ENCODE measurements at regions not wholly inside any gene's neighbourhood (a gene's known extent, or its start where the extent isn't known, plus 50 kb on each side); places are given as distances from the start of the nearest gene placed in this dataset.

GRCh38 chr3:66152336-66152735, 68.5 kb upstream of the SLC25A26 start:
- H3K9me2 ChIP-seq (replicated peaks; ENCODE audit: insufficient read depth, low read length), result no peaks in the 10 kb centered on the region
- H3F3A ChIP-seq (ENCODE audit: insufficient read depth), result no peaks in the 10 kb centered on the region
- H3K79me2 ChIP-seq (ENCODE audit: insufficient read depth, low read length), result no peaks in the 10 kb centered on the region
- no peak overlapping the region for H3K4me3 ChIP-seq (ENCODE audit: insufficient read depth, low read length, poor library complexity, severe bottlenecking)
- no peak overlapping the region for H3K4me2 ChIP-seq (ENCODE audit: low read depth, low read length, poor library complexity, severe bottlenecking)
- no peak for TF ChIP-seq CTCF (IDR thresholded peaks at IDR 0.05; ENCODE audit: insufficient read depth, low read length, poor library complexity, severe bottlenecking)
- TF ChIP-seq EZH2phosphoT487 (conservative IDR thresholded peaks at IDR 0.05; ENCODE audit: low read length), result no peak
- no peaks in the 10 kb centered on the region for H3K36me3 ChIP-seq (ENCODE audit: low read length)
- no peak overlapping the region for H3K9ac ChIP-seq (ENCODE audit: low read length)
- no peaks in the 10 kb centered on the region for H3K9me3 ChIP-seq (ENCODE audit: insufficient read depth, low read length)
- no peaks in the 10 kb centered on the region for H3K27me3 ChIP-seq (ENCODE audit: low read length)
- no peak overlapping the region for H2AFZ ChIP-seq (ENCODE audit: low read depth, low read length, severe bottlenecking)
- H4K20me1 ChIP-seq (ENCODE audit: low read depth, low read length), result no peaks in the 10 kb centered on the region
- H3K27ac ChIP-seq (ENCODE audit: low read depth, low read length), result no peak overlapping the region

GRCh38 chr3:66150977-66151376, 69.8 kb upstream of the SLC25A26 start:
- no peak overlapping the region for H3K9ac ChIP-seq (ENCODE audit: low read length)
- no peaks in the 10 kb centered on the region for H3K9me3 ChIP-seq (ENCODE audit: insufficient read depth, low read length)
- no peak for TF ChIP-seq EZH2phosphoT487 (conservative IDR thresholded peaks at IDR 0.05; ENCODE audit: low read length)
- no peak for TF ChIP-seq CTCF (IDR thresholded peaks at IDR 0.05; ENCODE audit: insufficient read depth, low read length, poor library complexity, severe bottlenecking)
- no peaks in the 10 kb centered on the region for H4K20me1 ChIP-seq (ENCODE audit: low read depth, low read length)
- H3K27ac ChIP-seq (ENCODE audit: low read depth, low read length), result no peak overlapping the region
- no peaks in the 10 kb centered on the region for H3K79me2 ChIP-seq (ENCODE audit: insufficient read depth, low read length)
- H3F3A ChIP-seq (ENCODE audit: insufficient read depth), result no peaks in the 10 kb centered on the region
- H3K9me2 ChIP-seq (replicated peaks; ENCODE audit: insufficient read depth, low read length), result no peaks in the 10 kb centered on the region
- H2AFZ ChIP-seq (ENCODE audit: low read depth, low read length, severe bottlenecking), result no peak overlapping the region
- H3K27me3 ChIP-seq (ENCODE audit: low read length), result no peaks in the 10 kb centered on the region
- H3K4me3 ChIP-seq (ENCODE audit: insufficient read depth, low read length, poor library complexity, severe bottlenecking), result no peak overlapping the region
- H3K4me2 ChIP-seq (ENCODE audit: low read depth, low read length, poor library complexity, severe bottlenecking), result no peak overlapping the region
- H3K36me3 ChIP-seq (ENCODE audit: low read length), result no peaks in the 10 kb centered on the region

GRCh38 chr3:66149269-66149668, 71.5 kb upstream of the SLC25A26 start:
- Histone ChIP-seq H3K9me3 (ENCODE audit: insufficient read depth, low read length) (no peaks in the 10 kb centered on the region), H3K9ac (ENCODE audit: low read length) (no peak overlapping the region), H3K4me2 (ENCODE audit: low read depth, low read length, poor library complexity, severe bottlenecking) (no peak overlapping the region), H3K79me2 (ENCODE audit: insufficient read depth, low read length) (no peaks in the 10 kb centered on the region), H3K27ac (ENCODE audit: low read depth, low read length) (no peak overlapping the region), H3K4me3 (ENCODE audit: insufficient read depth, low read length, poor library complexity, severe bottlenecking) (no peak overlapping the region), H3K27me3 (ENCODE audit: low read length) (no peaks in the 10 kb centered on the region), H3K36me3 (ENCODE audit: low read length) (no peaks in the 10 kb centered on the region), H2AFZ (ENCODE audit: low read depth, low read length, severe bottlenecking) (no peak overlapping the region), H3K9me2 (replicated peaks; ENCODE audit: insufficient read depth, low read length) (no peaks in the 10 kb centered on the region), H4K20me1 (ENCODE audit: low read depth, low read length) (no peaks in the 10 kb centered on the region), H3F3A (ENCODE audit: insufficient read depth) (no peaks in the 10 kb centered on the region)
- no peak for TF ChIP-seq EZH2phosphoT487 (conservative IDR thresholded peaks at IDR 0.05; ENCODE audit: low read length)
- TF ChIP-seq CTCF (IDR thresholded peaks at IDR 0.05; ENCODE audit: insufficient read depth, low read length, poor library complexity, severe bottlenecking), result no peak

GRCh38 chr3:66145408-66145733, 75.4 kb upstream of the SLC25A26 start:
- no peaks in the 10 kb centered on the region for H4K20me1 ChIP-seq (ENCODE audit: low read depth, low read length)
- no peaks in the 10 kb centered on the region for H3K27me3 ChIP-seq (ENCODE audit: low read length)
- H3F3A ChIP-seq (ENCODE audit: insufficient read depth), result no peaks in the 10 kb centered on the region
- H3K4me2 ChIP-seq (ENCODE audit: low read depth, low read length, poor library complexity, severe bottlenecking), result no peak overlapping the region
- TF ChIP-seq EZH2phosphoT487 (conservative IDR thresholded peaks at IDR 0.05; ENCODE audit: low read length) (no peak), CTCF (IDR thresholded peaks at IDR 0.05; ENCODE audit: insufficient read depth, low read length, poor library complexity, severe bottlenecking) (no peak)
- H3K9me3 ChIP-seq (ENCODE audit: insufficient read depth, low read length), result no peaks in the 10 kb centered on the region
- H3K36me3 ChIP-seq (ENCODE audit: low read length), result no peaks in the 10 kb centered on the region
- H2AFZ ChIP-seq (ENCODE audit: low read depth, low read length, severe bottlenecking), result no peak overlapping the region
- no peak overlapping the region for H3K27ac ChIP-seq (ENCODE audit: low read depth, low read length)
- H3K79me2 ChIP-seq (ENCODE audit: insufficient read depth, low read length), result no peaks in the 10 kb centered on the region
- no peak overlapping the region for H3K9ac ChIP-seq (ENCODE audit: low read length)
- H3K4me3 ChIP-seq (ENCODE audit: insufficient read depth, low read length, poor library complexity, severe bottlenecking), result no peak overlapping the region
- H3K9me2 ChIP-seq (replicated peaks; ENCODE audit: insufficient read depth, low read length), result no peaks in the 10 kb centered on the region

All from SU-DHL-6 (cell line).